ENCODE measurements at regions not wholly inside any gene's neighbourhood (a gene's known extent, or its start where the extent isn't known, plus 50 kb on each side); places are given as distances from the start of the nearest gene placed in this dataset.

DNA sequence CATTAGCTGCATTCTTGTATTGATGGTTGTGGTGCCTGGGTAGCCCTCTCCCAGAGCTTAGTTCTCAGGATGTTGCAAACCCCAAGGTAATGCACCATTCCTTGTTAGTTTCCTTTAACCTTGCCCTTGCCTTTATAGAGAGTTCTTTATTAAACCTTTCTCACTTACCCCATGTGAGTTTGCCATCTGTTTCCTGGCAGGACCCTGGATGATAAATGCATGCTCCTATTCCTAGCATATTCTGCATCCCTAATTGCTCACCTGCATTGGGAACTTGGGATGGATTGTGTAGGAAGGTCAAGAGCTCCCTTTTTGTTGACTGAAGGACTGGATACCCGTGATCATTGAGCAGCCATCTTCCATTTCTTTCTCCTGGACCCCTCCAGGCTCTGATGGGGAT lies 59.9 kb upstream of the AP1S2 start:
- no peak for DNase-seq

DNA sequence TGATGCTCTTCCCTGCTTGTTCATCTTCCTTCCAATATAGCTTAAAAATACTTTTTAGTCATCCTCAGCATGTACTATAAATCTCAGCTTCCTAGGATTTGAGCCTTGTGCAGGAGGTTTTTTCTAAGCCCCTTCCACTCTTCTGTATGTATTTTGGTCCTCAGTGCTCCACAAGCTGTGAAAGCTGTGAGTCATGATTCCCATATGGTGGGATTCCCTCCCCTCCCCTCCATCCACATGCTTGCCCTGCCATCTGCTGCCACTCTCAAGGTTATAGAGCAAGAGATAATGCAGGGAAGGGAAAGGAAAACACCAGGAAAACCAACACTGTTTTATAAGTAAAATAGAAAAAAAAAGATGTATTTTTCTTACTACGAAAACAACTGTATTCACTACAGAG lies 58.5 kb upstream of the AP1S2 start:
- no peak for DNase-seq

DNA sequence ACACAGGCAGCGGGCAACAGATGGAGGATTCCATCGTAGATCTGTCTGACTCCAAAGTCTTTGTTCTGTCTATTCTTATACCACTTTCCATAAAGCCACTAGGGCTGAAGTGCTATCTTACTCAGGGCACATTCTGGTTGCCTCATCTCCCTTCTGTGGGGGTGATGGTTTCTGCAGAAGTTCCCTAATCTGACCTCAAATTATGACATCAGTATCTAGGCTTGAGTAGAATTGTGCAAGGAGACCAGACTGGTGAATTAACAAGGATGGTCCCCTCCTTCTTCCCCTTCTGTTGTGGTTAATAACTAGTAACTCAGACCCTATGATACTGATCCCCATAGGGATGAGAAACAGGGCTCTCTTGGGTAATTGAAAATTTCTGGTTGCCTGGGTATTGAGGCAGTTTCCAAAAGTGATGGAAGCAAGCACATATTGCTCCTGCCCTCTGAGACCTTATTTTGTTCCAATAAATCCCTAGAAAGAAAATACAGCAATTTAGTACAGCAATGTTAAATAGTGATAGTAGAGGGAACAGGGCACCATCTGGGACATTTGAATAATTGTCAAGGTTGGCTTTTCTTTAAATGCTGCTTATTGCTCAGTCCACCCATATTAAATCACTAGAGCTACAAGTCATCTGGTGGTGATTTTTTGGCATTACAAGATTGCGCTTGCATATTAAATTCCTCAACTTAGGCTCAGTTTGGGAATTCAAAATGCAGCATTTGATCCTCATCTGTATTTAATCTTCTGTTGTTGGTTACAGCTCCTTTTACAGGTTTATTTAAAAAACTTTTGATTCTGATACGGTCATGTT lies 57.3 kb upstream of the AP1S2 start:
- DNase-seq: peak; percentile 95

DNA sequence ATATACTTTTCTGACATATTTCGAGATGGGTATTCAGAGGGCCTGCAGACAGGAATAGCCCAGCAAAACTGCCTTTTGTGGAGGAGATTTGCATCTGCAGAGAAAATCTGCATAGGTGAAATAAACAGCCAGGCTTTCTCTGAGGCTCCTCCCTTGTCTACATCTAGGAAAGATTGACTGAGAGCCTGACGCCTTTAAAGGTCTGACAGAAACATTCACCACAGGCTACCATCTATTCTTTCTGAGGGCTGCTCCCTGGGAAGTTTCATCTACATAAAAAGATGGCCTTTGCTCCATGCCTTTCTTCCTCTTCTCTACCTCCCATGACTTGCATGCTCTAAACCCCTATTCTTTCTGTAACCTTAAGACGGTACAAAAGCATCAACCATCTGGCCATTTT lies 55.0 kb upstream of the AP1S2 start:
- no peak for DNase-seq

DNA sequence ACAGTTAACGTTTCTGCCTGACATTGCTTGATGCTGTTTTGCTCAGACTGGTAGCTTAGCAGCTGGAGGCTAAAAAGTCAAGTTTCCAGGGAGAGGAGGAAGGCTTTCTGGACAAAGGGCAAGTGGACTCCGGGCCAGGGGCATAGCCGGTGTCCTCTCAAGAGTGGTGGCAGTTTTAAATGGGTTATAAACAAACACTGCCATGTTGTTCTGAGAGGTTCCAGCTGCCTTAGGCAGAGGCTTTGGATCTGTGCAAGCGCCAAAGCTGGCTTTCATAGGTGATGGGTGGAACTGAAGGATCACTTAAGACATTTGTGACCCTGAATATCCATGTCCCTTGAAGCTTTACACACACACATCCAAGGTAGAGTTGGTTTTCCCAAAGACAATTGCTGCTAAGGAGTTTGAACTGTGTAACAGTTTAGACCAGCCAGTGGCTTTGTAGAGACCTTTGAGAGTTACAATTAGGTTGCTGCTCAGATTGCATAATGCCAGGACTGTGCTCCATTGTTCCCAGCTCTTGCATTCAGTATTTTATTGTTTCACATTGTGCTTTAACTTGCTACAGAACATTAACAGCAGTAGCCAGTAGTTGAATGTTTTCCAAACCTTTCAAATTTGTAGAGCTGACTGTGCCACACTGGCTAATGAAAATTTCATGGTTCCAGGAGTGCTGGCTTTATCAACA lies 54.1 kb upstream of the AP1S2 start:
- no peak for DNase-seq

DNA sequence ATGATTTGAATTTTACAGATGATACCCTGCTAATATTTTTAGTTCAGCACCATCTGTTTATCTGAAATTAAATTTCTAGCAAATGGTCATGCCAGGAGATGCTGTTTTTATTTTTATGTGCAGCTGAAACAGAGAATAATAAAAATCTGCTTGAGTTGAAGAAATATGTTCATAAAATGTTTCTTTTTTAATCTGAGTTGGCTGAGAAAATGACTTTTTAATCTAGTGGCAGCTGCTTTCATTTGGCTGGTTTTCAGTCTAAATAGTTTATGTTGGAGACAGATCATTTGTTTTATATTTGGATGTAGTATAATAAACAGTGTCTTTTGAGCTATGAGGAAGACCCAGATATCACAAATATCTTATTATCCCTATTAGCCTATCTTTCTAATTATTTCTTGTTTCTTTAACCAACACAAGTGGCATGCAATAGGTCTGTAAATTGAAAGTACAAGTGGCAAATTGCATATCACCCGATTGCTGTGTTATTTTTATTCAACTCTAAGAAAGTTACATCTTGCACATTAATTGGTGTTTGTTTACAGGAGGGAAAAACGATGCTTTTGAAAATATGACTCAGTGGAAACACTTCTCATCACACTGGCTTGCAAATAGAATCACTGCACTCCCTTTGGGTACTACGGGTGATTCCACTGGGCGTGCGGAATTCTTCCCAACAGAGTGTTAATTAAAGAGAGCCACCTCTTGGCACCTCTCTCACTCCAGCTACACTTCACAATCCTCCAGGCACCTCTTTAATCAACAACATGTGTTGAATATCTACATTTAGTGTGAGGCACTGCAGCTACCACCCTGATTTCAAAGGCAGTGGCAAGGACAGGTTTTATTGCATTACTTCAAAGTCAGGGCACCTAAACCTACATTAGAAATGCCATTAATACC lies 51.7 kb upstream of the AP1S2 start:
- DNase-seq: no peak
